HFF-Myc (cell line): ENCODE measurements at regions not wholly inside any gene's neighbourhood (a gene's known extent, or its start where the extent isn't known, plus 50 kb on each side); places are given as distances from the start of the nearest gene placed in this dataset.

Source experiments
- DNase-seq: peaks from one replicate; pipeline ENCODE4 v3.0.0-alpha.2; 2011; ENCODE audit warnings: low read depth; ENCODE audit errors: extremely low read depth
- H3K4me3 ChIP-seq: replicated peaks from 2 replicates; pipeline ENCODE4 v1.5.1; 2011; ENCODE audit warnings: low read depth, mild to moderate bottlenecking, control low read depth, low read length
- TF ChIP-seq, protein P1 (sequence below): IDR thresholded peaks from 2 replicates; pipeline ENCODE4 v1.5.1; 2012; ENCODE audit warnings: mild to moderate bottlenecking, low read depth, low read length, control low read depth; ENCODE audit errors: missing control alignments

DNA sequence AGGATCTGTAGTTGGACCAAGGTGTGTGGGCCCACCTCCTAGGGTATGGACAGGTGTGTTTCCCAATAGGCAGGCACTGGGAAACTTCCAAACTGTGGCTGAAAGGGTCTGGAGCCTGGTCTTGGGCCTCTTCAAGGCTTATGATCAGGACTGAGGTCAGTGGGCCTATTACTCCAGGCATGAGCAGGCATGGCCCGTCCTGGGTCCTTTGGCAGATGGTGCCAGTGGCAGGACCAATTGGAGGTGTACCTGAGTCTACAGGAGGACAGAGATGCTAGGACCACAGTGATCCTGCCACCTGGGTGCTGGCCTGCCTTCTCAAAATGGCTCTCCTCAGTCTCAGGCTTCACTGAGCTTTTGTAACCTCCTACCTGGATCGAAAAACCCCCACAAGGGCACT, 95.4 kb downstream of the RAB18 start:
- DNase-seq: no peak
- no peak overlapping the region for H3K4me3 ChIP-seq
- TF ChIP-seq, protein P1, sequence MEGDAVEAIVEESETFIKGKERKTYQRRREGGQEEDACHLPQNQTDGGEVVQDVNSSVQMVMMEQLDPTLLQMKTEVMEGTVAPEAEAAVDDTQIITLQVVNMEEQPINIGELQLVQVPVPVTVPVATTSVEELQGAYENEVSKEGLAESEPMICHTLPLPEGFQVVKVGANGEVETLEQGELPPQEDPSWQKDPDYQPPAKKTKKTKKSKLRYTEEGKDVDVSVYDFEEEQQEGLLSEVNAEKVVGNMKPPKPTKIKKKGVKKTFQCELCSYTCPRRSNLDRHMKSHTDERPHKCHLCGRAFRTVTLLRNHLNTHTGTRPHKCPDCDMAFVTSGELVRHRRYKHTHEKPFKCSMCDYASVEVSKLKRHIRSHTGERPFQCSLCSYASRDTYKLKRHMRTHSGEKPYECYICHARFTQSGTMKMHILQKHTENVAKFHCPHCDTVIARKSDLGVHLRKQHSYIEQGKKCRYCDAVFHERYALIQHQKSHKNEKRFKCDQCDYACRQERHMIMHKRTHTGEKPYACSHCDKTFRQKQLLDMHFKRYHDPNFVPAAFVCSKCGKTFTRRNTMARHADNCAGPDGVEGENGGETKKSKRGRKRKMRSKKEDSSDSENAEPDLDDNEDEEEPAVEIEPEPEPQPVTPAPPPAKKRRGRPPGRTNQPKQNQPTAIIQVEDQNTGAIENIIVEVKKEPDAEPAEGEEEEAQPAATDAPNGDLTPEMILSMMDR: no peak

DNA sequence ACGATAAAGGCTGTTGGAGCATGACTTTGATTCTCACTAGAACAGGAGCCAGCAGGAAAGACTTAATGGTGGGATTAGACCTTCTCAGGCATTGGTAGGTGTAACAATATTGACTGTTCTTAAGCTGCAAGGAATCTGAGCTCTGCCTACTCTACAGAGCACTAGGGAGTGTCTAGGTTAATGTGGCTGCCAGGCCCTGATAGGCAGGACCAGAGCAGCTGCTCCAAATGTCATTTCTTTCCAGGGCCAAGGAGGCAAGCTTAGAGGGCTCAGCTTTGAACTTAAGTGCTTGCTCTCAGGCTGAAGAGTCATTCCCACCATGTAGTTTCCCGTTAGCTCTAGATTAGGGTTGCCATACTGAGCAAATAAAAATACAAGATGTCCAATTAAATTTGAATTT, 96.8 kb downstream of the RAB18 start:
- no peak overlapping the region for H3K4me3 ChIP-seq
- TF ChIP-seq, protein P1: no peak
- DNase-seq: no peak

DNA sequence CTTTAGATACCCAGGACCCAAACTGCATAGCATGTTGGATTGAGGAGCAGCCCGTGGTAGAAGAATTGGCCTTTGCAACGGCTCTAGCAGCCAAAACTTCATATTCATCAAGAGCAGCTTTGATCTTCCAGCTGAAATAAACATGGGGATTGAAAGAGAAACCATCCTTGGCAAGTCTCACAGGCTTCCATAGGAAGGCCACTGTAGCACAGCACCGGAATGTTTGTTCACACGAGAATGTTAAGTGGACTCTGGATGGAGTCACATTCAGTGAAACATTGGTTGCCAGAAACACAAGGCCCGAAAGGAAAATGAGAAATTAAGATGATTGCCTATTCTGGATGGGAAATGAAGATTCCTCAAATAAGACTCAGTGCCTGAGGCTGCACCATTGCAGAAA, 97.4 kb downstream of the RAB18 start:
- no peak for DNase-seq
- TF ChIP-seq, protein P1: no peak
- H3K4me3 ChIP-seq: no peak overlapping the region

DNA sequence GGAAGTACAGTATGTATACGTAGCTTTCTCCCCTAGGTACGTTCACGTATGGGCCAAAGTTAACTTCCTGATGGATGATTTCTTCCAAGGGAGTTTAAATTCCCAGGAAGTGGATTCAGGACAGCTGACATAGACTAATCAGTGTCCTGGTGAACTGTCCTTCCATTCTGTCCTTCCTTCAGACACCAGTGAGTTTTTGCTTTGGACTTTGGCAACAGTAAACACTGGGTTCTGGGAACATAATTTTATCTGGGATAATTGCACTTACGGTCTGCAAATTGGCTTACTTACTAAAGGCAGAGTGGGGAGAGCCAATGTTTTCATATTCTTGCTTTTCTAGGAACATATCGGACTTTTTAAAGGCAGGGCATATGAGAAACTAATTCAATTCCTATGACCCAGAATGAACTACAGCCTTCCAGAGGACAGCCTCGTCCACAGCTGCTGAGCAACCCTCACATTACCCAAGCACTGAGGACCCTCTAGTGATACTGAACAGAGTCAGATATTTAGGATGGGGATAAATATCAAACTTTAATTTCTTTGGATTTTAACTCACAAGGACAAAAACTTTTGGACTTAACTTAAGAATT, 97.9 kb downstream of the RAB18 start:
- TF ChIP-seq, protein P1: no peak
- no peak overlapping the region for H3K4me3 ChIP-seq
- no peak for DNase-seq

DNA sequence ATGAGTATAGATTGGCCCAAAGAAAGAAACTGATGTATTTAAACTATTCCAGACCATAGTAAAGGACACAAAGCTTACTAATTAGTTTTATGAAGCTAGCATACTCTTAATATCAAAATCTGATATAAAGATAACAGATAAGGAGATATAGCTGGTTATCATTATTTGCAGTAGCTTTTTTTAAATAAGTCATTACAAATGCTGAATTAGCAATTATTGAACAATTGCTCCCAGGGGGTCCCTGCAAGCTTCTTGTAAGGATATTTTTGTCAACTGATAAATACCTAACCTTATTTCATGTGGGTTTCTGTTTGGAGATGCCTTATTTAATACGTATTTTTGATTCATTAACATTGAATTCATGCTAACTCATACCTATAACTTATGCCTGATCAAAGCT, 99.0 kb downstream of the RAB18 start:
- TF ChIP-seq, protein P1: no peak
- no peak for DNase-seq
- no peak overlapping the region for H3K4me3 ChIP-seq

DNA sequence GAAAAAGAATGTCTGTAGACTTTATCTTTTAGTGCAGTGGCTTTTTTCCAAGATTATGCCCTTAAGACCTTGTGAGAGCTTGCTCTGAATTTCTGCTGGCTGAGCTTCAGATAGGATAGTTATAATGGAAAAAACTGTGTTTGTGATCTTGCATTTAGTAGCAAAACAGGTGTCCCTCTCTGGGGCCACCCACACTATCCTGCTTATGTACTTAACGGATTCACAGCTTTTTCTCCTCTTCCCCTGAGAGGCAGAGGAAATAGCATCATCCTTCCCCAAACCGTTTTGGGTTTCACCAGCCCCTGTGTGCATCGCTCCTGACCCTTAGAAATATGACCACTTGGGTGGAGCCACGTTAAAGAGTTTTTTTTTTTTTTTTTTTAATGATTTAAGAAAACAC, 101.2 kb downstream of the RAB18 start:
- H3K4me3 ChIP-seq: no peak overlapping the region
- no peak for DNase-seq

More for the DNA sequence above, 101.2 kb downstream of the RAB18 start:
- TF ChIP-seq, protein P1: no peak
